ENCODE measurements at regions not wholly inside any gene's neighbourhood (a gene's known extent, or its start where the extent isn't known, plus 50 kb on each side); places are given as distances from the start of the nearest gene placed in this dataset.

DNA sequence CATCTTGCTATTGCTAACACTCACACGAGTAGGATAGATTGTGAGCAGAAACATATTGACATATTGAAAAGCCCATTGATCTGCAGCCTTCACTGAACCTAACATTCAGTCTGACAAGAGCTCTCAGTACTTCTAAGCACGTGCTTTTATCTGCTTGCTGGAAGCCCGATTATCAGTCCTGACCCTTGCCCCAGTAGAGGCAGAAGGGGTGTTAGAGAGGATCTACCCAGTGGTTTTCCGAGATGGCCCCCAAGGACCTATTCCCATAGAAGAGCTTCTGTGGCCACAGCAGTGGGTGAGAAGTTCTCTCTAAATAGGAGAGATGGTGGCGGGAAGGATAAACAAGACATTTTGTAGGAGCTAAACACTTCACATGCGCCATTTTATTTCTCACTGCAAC, 290.9 kb upstream of the MAF start:
- no peak overlapping the region for H2AFZ ChIP-seq (ENCODE audit: low read depth, low read length, severe bottlenecking)
- no peaks in the 10 kb centered on the region for H3K36me3 ChIP-seq (ENCODE audit: low read length)
- no peaks in the 10 kb centered on the region for H4K20me1 ChIP-seq (ENCODE audit: low read depth, low read length)
- no peak overlapping the region for H3K4me3 ChIP-seq (ENCODE audit: insufficient read depth, low read length, poor library complexity, severe bottlenecking)
- no peaks in the 10 kb centered on the region for H3K9me3 ChIP-seq (ENCODE audit: insufficient read depth, low read length)
- H3K9me2 ChIP-seq (replicated peaks; ENCODE audit: insufficient read depth, low read length) = no peaks in the 10 kb centered on the region
- H3F3A ChIP-seq (ENCODE audit: insufficient read depth) = no peaks in the 10 kb centered on the region
- H3K4me2 ChIP-seq (ENCODE audit: low read depth, low read length, poor library complexity, severe bottlenecking) = no peak overlapping the region
- H3K9ac ChIP-seq (ENCODE audit: low read length) = no peak overlapping the region
- H3K27me3 ChIP-seq (ENCODE audit: low read length) = no peaks in the 10 kb centered on the region
- no peak for TF ChIP-seq EZH2phosphoT487 (conservative IDR thresholded peaks at IDR 0.05; ENCODE audit: low read length)
- no peak for TF ChIP-seq CTCF (IDR thresholded peaks at IDR 0.05; ENCODE audit: insufficient read depth, low read length, poor library complexity, severe bottlenecking)
- no peaks in the 10 kb centered on the region for H3K79me2 ChIP-seq (ENCODE audit: insufficient read depth, low read length)
- H3K27ac ChIP-seq (ENCODE audit: low read depth, low read length) = no peak overlapping the region

DNA sequence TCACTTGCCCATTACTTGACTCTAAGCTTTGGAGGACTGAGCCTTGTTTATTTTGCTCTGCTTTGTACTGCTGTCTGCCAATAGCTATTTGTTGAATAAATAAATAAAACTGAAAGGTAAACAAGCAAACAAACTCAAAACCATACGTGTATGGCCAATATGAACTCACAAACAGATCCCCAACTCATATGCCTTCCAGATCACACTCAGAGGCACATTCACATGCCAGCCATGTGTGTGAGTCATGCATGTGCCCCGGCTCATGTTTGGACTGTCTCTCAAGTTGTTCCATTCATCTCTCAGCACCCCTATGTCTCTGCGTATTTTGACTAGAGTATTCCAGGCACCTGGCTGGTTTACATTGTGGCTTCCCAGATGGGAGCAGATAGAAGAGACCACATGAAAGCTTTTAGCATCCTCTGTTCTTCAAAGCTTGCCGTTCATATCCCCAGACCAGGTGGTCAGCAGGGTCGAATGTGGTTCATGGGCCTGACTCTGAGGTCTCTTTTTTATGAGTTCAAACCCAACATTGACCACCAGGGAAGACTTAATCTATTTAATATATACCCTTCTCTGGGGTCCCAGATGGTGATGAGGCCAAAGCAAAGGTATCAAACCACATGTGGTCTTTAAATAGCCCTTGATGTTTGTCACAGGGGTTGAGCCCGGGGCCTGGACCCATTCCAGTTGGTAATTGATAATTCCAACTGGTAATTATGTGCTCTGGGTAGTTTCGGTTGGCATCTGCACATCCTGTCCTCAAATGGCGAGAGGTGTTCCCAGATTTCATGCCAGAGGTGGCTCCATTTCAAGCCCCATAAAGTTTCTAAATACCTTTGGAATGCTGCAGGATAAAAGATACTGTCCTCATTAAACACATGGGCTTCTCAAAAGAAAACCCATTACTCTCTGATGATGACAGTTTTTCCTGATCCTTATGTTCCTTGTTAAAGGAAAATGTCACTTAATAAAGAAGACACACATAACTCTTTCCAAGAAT, 287.3 kb upstream of the MAF start:
- no peaks in the 10 kb centered on the region for H3K9me3 ChIP-seq (ENCODE audit: insufficient read depth, low read length)
- no peaks in the 10 kb centered on the region for H3K9me2 ChIP-seq (replicated peaks; ENCODE audit: insufficient read depth, low read length)
- H3K27ac ChIP-seq (ENCODE audit: low read depth, low read length) = no peak overlapping the region
- no peaks in the 10 kb centered on the region for H3K79me2 ChIP-seq (ENCODE audit: insufficient read depth, low read length)
- H3F3A ChIP-seq (ENCODE audit: insufficient read depth) = no peaks in the 10 kb centered on the region
- TF ChIP-seq CTCF (IDR thresholded peaks at IDR 0.05; ENCODE audit: insufficient read depth, low read length, poor library complexity, severe bottlenecking) (no peak), EZH2phosphoT487 (conservative IDR thresholded peaks at IDR 0.05; ENCODE audit: low read length) (no peak)
- no peaks in the 10 kb centered on the region for H3K36me3 ChIP-seq (ENCODE audit: low read length)
- no peak overlapping the region for H3K4me2 ChIP-seq (ENCODE audit: low read depth, low read length, poor library complexity, severe bottlenecking)
- no peaks in the 10 kb centered on the region for H3K27me3 ChIP-seq (ENCODE audit: low read length)
- H3K4me3 ChIP-seq (ENCODE audit: insufficient read depth, low read length, poor library complexity, severe bottlenecking) = no peak overlapping the region
- H2AFZ ChIP-seq (ENCODE audit: low read depth, low read length, severe bottlenecking) = no peak overlapping the region
- H3K9ac ChIP-seq (ENCODE audit: low read length) = no peak overlapping the region
- no peaks in the 10 kb centered on the region for H4K20me1 ChIP-seq (ENCODE audit: low read depth, low read length)

GRCh38 chr16:79885320-79885719, 284.8 kb upstream of the MAF start:
- H3K4me3 ChIP-seq (ENCODE audit: insufficient read depth, low read length, poor library complexity, severe bottlenecking) = no peak overlapping the region
- H3K36me3 ChIP-seq (ENCODE audit: low read length) = no peaks in the 10 kb centered on the region
- H3K9ac ChIP-seq (ENCODE audit: low read length) = no peak overlapping the region
- no peaks in the 10 kb centered on the region for H4K20me1 ChIP-seq (ENCODE audit: low read depth, low read length)
- H3K27me3 ChIP-seq (ENCODE audit: low read length) = no peaks in the 10 kb centered on the region
- H3K79me2 ChIP-seq (ENCODE audit: insufficient read depth, low read length) = no peaks in the 10 kb centered on the region
- H3K27ac ChIP-seq (ENCODE audit: low read depth, low read length) = no peak overlapping the region
- no peaks in the 10 kb centered on the region for H3K9me3 ChIP-seq (ENCODE audit: insufficient read depth, low read length)
- H2AFZ ChIP-seq (ENCODE audit: low read depth, low read length, severe bottlenecking) = no peak overlapping the region
- H3F3A ChIP-seq (ENCODE audit: insufficient read depth) = no peaks in the 10 kb centered on the region
- TF ChIP-seq EZH2phosphoT487 (conservative IDR thresholded peaks at IDR 0.05; ENCODE audit: low read length) = no peak
- TF ChIP-seq CTCF (IDR thresholded peaks at IDR 0.05; ENCODE audit: insufficient read depth, low read length, poor library complexity, severe bottlenecking) = no peak
- H3K4me2 ChIP-seq (ENCODE audit: low read depth, low read length, poor library complexity, severe bottlenecking) = no peak overlapping the region
- H3K9me2 ChIP-seq (replicated peaks; ENCODE audit: insufficient read depth, low read length) = no peaks in the 10 kb centered on the region

All from SU-DHL-6 (cell line).